Thyroid gland (tissue), 4 donors: ENCODE measurements at regions not wholly inside any gene's neighbourhood (a gene's known extent, or its start where the extent isn't known, plus 50 kb on each side); places are given as distances from the start of the nearest gene placed in this dataset.
"Not testable (repeated sequence)": the region's sequence is repeated elsewhere in the genome, so short reads cannot be mapped to it uniquely, and the experiment has no call there.

Experiments
- POLR2A ChIP-seq, 2 donors: fragments of 450-650 bp; IDR thresholded peaks; one replicate each; pipeline ENCODE4 v1.6.1; 2017; ENCODE audit warnings: antibody characterized with exemption in 2 of 2, mild to moderate bottlenecking in 2 of 2, moderate library complexity in 1 of 2
- TF ChIP-seq, protein P1 (sequence below), 6 experiments: fragments of 200-600 bp in 3 of 6; fragments of 450-650 bp in 3 of 6; sonication (generic) in 3 of 6; IDR thresholded peaks; one replicate each; pipeline ENCODE4 v1.5.1; 2016 to 2019; ENCODE audit warnings: antibody characterized with exemption in 6 of 6, mild to moderate bottlenecking in 2 of 6, inconsistent platforms in 1 of 6, moderate library complexity in 1 of 6

DNA sequence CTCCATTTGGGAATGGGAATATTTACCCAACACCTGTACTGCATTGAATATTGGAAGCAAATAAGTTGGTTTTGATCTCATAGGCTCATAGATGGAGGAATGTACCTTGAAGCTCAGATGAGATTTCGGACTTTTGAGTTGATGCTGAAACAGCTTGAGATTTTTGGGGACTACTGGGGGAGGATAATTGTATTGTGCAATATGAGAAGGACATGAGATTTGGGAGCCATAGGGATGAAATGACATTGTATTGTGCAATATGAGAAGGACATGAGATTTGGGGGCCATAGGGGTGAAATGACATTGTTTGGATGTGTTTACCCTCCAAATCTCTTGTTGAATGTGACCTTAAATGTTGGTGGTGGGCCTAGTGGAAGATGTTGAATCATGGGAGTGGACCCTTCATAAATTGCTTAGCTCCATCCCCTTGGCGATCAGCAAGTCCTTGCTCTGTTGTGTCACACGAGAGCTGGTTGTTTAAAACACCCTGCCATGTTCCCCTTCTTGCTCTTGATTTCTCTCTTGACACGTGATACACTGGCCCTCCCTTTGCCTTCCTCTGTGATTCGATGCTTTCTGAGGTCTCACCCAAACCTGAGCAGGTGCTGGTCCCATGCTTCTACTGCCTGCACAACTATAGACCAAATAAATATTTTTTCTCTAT lies 4464.8 kb upstream of the OR11H1 start:
- TF ChIP-seq, protein P1, sequence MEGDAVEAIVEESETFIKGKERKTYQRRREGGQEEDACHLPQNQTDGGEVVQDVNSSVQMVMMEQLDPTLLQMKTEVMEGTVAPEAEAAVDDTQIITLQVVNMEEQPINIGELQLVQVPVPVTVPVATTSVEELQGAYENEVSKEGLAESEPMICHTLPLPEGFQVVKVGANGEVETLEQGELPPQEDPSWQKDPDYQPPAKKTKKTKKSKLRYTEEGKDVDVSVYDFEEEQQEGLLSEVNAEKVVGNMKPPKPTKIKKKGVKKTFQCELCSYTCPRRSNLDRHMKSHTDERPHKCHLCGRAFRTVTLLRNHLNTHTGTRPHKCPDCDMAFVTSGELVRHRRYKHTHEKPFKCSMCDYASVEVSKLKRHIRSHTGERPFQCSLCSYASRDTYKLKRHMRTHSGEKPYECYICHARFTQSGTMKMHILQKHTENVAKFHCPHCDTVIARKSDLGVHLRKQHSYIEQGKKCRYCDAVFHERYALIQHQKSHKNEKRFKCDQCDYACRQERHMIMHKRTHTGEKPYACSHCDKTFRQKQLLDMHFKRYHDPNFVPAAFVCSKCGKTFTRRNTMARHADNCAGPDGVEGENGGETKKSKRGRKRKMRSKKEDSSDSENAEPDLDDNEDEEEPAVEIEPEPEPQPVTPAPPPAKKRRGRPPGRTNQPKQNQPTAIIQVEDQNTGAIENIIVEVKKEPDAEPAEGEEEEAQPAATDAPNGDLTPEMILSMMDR (IDR thresholded peaks at IDR 0.05) = not testable (repeated sequence)
- TF ChIP-seq POLR2A (IDR thresholded peaks at IDR 0.05) = not testable (repeated sequence)
